Adrenal gland (tissue), 9 donors: ENCODE measurements at regions not wholly inside any gene's neighbourhood (a gene's known extent, or its start where the extent isn't known, plus 50 kb on each side); places are given as distances from the start of the nearest gene placed in this dataset.

Source experiments
- DNase-seq, 7 donors: peaks; one replicate each; pipeline ENCODE4 v3.0.0-alpha.2; 2019 to 2020
- H3K27ac ChIP-seq, 5 donors: fragments of 200-600 bp; sonication (generic) in 4 of 5; 1 replicate in 3 of 5; 2 replicates in 2 of 5; pipeline versions ENCODE4 v1.5.1 to v1.8.0; 2016 to 2020; ENCODE audit warnings: mild to moderate bottlenecking in 1 of 5
- H3K27me3 ChIP-seq: fragments of 200-600 bp; 2 replicates; pipeline ENCODE4 v1.8.0; 2021
- H3K36me3 ChIP-seq, 2 donors: fragments of 200-600 bp; replicated peaks in 1 of 2; 1 replicate in 1 of 2; 2 replicates in 1 of 2; pipeline versions ENCODE4 v1.5.1 to v1.8.0; 2018 to 2022
- H3K4me1 ChIP-seq, 2 donors: fragments of 200-600 bp; replicated peaks in 1 of 2; 1 replicate in 1 of 2; 2 replicates in 1 of 2; pipeline versions ENCODE4 v1.5.1 to v1.8.0; 2018 to 2021
- H3K4me3 ChIP-seq, 4 donors: fragments of 200-600 bp; sonication (generic) in 3 of 4; one replicate each; pipeline ENCODE4 v1.5.1; 2016 to 2018
- H3K9me3 ChIP-seq, 3 donors: fragments of 200-600 bp; sonication (generic) in 1 of 3; replicated peaks in 1 of 3; 1 replicate in 2 of 3; 2 replicates in 1 of 3; pipeline versions ENCODE4 v1.5.1 to v1.8.0; 2016 to 2021
- POLR2A ChIP-seq, 2 donors: fragments of 450-650 bp; IDR thresholded peaks; one replicate each; pipeline ENCODE4 v1.6.1; 2017; ENCODE audit warnings: antibody characterized with exemption in 2 of 2, mild to moderate bottlenecking in 2 of 2, moderate library complexity in 1 of 2
- WGBS, 4 donors: extraction: QIAGEN DNeasy Blood & Tissue Kit in 2 of 4; methylation state at CpG; one replicate each; pipeline versions ENCODE4 v1.1.5 to v1.1.7; 2013 to 2017; 5-methylcytosine and 5-hydroxymethylcytosine counted together
- intact Hi-C, 2 donors: fragments of 100-400 bp; cut with DNase I; formaldehyde crosslinking; loops; one replicate each; pipeline versions ENCODE4 v1.14.1 to v1.15.0; 2022 to 2023
- TF ChIP-seq, protein P1 (sequence below), 6 experiments: fragments of 450-650 bp in 4 of 6; fragments of 200-600 bp in 2 of 6; sonication (generic) in 1 of 6; IDR thresholded peaks; 1 replicate in 5 of 6; 2 replicates in 1 of 6; pipeline versions ENCODE4 v1.5.1 to v1.8.0; 2016 to 2021; ENCODE audit warnings: antibody characterized with exemption in 6 of 6, mild to moderate bottlenecking in 2 of 6, moderate library complexity in 1 of 6
- donor health status: healthy with polysubstance abuse.
- donor health status: Bipolar disorder and iron deficiency.
- donor health status: DM: yes; HTN: yes; CAD: no.
- donor health status: DM: no; HTN: no; CAD: no.
- donor health status: DM: no; HTN: no; CAD: no.

DNA sequence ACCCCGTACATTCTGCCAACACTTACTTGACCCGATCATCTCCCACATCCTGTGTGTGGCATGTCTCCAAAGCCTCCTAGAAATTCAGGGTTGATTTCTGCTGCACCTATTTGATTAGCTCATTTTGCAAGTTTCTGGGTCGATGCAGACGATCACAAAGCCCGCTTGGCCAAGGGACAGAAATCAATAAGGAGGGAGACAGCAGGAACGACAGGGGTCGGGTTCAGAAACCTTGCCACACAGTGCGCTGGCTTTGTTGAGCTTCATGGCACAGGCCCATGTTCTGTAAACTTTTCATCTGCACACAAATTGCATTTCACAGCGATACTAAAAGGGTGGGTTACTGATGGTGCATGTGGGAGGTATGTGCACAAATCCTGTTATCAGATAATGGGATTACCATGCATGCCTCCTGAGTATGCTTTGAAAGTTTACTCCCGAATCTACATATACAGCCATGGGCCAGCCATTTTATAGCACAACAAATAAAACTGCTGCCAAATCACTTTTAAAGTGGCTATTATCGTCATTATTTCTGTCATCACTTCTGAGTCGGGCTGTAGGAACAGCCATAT lies 95.9 kb upstream of the ATP11B start:
- Histone ChIP-seq H3K4me3 (no peak overlapping the region), H3K36me3 (no peaks in the 10 kb centered on the region), H3K27me3 (no peaks in the 10 kb centered on the region), H3K4me1 (no peaks in the 10 kb centered on the region), H3K27ac (no peak overlapping the region), H3K9me3 (no peaks in the 10 kb centered on the region)
- WGBS, 4 donors = 71 to 79% (median 75%) methylated on average over 12 of the region's 12 CpGs
- intact Hi-C loops = no loop called here
- TF ChIP-seq, protein P1, sequence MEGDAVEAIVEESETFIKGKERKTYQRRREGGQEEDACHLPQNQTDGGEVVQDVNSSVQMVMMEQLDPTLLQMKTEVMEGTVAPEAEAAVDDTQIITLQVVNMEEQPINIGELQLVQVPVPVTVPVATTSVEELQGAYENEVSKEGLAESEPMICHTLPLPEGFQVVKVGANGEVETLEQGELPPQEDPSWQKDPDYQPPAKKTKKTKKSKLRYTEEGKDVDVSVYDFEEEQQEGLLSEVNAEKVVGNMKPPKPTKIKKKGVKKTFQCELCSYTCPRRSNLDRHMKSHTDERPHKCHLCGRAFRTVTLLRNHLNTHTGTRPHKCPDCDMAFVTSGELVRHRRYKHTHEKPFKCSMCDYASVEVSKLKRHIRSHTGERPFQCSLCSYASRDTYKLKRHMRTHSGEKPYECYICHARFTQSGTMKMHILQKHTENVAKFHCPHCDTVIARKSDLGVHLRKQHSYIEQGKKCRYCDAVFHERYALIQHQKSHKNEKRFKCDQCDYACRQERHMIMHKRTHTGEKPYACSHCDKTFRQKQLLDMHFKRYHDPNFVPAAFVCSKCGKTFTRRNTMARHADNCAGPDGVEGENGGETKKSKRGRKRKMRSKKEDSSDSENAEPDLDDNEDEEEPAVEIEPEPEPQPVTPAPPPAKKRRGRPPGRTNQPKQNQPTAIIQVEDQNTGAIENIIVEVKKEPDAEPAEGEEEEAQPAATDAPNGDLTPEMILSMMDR (IDR thresholded peaks at IDR 0.05) = no peak
- no peak for TF ChIP-seq POLR2A (IDR thresholded peaks at IDR 0.05)
- DNase-seq = no peak

DNA sequence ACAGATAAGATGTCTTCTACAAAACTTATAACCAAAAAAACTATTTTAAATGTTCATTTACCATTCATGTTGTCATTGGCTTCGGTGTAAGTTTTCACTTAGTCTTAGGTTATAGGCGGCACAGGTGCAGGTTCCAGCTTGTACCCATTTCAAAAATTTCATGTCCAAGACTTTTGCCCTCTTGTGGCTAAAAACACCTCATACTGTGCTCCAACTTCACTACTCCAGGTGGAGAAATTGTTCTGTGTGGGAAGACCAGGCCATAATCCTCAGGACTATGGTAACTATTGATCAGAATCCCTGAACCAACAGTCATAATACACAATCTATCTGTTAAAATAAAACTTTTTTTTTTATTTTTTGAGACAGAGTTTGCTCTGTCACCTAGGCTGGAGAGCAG lies 95.2 kb upstream of the ATP11B start:
- no peak overlapping the region for H3K4me3 ChIP-seq
- DNase-seq = no peak
- H3K27ac ChIP-seq = no peak overlapping the region
- H3K36me3 ChIP-seq = no peaks in the 10 kb centered on the region
- H3K4me1 ChIP-seq = no peaks in the 10 kb centered on the region
- intact Hi-C loops = no loop called here
- TF ChIP-seq, protein P1 (IDR thresholded peaks at IDR 0.05) = no peak
- H3K9me3 ChIP-seq = no peaks in the 10 kb centered on the region
- WGBS, 4 donors = 85 to 96% (median 93%) methylated on average over 2 of the region's 2 CpGs
- no peaks in the 10 kb centered on the region for H3K27me3 ChIP-seq

DNA sequence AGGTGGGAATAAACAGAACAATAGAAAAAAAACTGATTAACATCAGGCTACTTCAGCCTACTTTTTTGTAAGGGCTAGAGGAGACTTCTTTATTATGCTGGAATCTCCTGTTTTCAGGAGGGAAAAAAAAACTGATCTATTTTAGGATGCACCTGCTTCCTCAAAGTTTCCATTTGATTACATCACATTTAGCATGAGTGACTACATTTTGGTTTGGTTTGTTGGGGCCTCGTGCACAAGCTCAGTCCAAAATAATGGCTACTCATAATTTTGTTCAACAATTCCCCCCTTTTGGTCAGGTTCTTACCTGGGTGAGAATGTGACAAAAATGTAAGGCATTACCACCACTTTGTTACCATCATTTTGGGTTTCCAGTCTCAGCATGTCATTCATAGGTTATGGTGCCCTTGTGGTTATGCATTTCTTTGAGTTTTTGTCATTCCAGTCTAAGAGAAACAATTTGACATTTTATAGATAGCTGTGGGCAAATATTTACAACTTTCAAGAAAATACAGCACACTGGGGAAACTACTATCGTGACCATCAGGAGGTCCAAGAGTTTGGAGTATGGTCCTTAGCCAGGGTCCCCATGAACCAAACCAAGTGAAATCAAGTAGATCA lies 93.6 kb upstream of the ATP11B start:
- no peak overlapping the region for H3K27ac ChIP-seq
- no peaks in the 10 kb centered on the region for H3K27me3 ChIP-seq
- H3K36me3 ChIP-seq = no peaks in the 10 kb centered on the region
- TF ChIP-seq, protein P1 (IDR thresholded peaks at IDR 0.05) = no peak
- TF ChIP-seq POLR2A (IDR thresholded peaks at IDR 0.05) = no peak
- H3K4me1 ChIP-seq = no peaks in the 10 kb centered on the region
- no peaks in the 10 kb centered on the region for H3K9me3 ChIP-seq
- no peak overlapping the region for H3K4me3 ChIP-seq
- 74 to 87% (median 81%) methylated on average over 2 of the region's 2 CpGs for WGBS, 4 donors
- intact Hi-C loops = no loop called here
- DNase-seq = no peak

DNA sequence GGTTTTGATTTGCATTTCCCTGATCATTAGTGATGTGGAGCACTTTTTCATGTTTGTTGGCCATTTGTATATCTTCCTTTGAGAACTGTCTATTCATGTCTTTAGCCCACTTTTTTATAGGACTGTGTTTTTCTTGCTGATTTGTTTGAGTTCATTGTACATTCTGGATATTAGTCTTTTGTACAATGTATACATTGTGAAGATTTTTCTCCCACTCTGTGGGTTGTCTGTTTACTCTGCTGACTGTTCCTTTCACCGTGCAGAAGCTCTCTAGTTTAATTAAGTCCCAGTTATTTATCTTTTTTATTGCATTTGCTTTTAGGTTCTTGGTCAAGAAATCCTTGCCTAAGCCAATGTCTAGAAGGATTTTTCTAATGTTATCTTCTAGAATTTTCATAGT lies 91.1 kb upstream of the ATP11B start:
- H3K4me1 ChIP-seq = no peaks in the 10 kb centered on the region
- no peaks in the 10 kb centered on the region for H3K36me3 ChIP-seq
- no peaks in the 10 kb centered on the region for H3K27me3 ChIP-seq
- TF ChIP-seq, protein P1 (IDR thresholded peaks at IDR 0.05) = no peak
- no peak overlapping the region for H3K4me3 ChIP-seq
- no peak overlapping the region for H3K27ac ChIP-seq
- no peaks in the 10 kb centered on the region for H3K9me3 ChIP-seq
- intact Hi-C loops = no loop called here
- 51 to 73% (median 61%) methylated on average over 1 of the region's 1 CpG for WGBS, 4 donors
- DNase-seq = no peak
